GM18867 (cell line): ENCODE measurements at regions not wholly inside any gene's neighbourhood (a gene's known extent, or its start where the extent isn't known, plus 50 kb on each side); places are given as distances from the start of the nearest gene placed in this dataset.

Experiments used
- ATAC-seq: cut with Tn5 transposase; IDR thresholded peaks from one replicate; pipeline ENCODE4 v1.9.1; 2021; ENCODE audit warnings: mild to moderate bottlenecking, moderate library complexity; ENCODE audit not compliant: unreplicated experiment

GRCh38 chr5:142479150-142479549 is 154.3 kb upstream of the SPRY4 start:
- no peak for ATAC-seq

DNA sequence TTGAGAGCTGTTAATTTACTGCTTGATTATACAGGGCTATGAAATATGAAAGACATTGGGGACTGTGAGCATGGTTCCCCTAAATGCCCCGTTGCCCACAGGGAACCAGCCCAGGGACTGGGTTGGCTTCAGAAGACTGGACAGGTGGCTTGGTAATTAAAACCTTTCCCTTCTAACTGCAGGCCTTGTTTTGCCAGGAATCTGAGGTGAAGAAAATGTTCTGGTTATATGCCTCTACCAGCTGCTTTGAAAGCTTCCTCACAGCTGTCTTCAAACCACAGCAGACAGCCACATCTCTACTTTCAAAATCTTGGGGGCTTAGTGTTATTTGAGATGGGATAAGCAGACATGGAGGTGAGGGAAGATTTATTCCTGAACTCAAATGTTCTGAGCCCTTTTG is 153.3 kb upstream of the SPRY4 start:
- no peak for ATAC-seq

DNA sequence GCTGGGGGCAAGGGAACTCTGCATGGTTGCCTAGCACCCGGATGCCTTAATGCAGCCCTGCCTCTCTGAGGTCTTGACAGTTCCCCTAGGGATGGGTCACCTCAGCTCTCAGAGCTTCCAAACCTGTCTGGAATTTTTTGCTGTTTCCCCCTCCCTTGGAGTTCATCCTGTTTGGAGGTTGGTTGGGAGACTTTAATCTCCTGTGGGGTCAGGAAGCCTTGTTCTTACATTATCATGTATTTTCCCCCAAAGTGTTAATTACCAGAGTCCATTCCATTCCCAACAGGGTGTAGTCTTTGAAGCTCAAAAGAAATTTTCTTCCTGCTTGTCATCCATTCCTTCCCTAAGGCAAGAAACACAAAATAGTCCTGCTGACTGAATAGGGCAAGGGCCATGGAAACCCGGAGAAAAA is 150.3 kb upstream of the SPRY4 start:
- no peak for ATAC-seq

DNA sequence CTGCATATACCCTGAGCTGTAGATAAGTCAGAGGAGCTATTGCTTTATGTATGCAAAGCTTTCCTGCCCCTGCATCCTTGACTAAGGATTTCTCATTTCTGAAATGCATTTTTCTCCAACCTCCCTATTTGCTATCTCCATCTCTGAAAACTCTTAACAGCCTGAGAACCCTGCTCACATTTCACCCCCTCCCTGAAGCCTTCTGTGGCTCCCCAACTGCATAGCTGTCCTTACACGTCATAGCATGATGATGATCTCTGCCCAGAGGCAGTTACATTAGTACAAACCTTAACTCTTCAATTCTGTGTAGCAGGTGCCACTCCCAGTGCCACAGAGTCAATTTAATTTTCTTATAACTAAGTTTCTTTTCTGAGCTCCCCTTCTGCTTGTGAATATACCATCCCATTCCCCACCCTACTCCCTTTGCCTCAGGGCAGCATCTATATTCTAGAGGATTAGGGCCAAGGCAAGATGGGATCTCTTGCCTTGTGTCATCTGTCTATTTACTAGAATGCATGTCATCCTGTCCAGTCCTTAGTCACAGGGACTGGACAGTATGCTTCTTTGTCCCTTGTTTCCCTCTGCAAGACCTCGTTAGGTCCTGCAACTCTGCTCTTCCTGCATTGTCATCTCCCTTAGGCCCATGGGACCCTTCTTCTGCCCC is 149.7 kb upstream of the SPRY4 start:
- ATAC-seq = no peak

- ATAC-seq = no peak
Observed at GRCh38 chr5:142473038-142473437, 148.2 kb upstream of the SPRY4 start.

GRCh38 chr5:142472306-142472951 is 147.6 kb upstream of the SPRY4 start:
- no peak for ATAC-seq

DNA sequence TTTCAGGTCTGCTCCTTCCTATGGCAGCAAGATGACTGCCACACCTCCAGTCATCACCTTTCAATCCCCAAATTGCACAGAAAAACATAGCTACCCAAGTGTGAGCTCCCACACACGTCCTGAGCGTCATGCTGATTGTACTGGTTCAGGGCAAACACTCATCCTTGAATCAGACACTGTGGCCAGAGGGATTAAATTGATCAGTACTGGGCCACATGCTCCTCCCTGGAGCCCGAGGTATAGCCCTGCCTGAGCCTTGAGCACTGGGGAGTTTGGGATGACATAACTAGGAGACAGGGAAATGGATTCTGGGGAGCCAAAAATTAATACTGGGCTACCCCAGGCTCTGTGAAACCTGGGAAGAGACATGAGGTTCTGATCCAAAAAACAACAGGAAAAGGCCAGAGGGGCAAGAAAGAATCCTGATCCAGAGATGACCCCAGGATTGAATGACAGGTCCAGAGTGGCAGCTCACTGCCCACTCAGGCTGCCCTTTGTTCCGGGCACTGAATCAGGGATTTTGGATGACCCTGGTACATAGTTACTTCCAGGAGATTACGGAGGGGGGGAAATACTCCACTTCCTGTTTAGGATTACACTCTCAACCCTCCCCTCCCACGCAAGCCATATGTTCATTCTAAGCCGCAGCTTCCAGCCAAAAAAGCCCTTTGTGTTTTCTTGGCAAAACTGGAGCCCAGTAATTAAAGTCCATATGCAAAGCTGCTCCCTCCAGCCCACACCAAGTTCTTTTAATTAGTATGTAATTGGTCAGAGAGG is 141.6 kb upstream of the SPRY4 start:
- ATAC-seq = no peak

DNA sequence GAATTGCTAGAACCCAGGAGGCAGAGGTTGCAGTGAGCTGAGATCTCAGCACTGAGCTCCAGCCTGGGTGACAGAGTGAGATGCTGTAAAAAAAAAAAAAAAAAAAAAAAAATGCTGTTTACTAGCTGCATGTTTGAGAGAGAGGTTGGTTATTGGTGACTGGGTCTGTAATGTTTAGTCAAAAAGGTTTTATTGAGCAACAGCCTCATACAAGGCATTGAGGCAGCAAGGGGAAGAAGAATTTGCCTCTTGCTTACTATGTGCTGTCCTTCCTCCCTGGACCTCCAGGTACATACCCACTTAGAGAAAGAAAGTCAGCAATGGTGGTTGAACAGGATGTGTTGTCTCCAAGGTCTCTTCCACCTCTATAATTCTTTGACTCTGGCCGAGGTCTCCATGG is 140.7 kb upstream of the SPRY4 start:
- ATAC-seq = no peak

DNA sequence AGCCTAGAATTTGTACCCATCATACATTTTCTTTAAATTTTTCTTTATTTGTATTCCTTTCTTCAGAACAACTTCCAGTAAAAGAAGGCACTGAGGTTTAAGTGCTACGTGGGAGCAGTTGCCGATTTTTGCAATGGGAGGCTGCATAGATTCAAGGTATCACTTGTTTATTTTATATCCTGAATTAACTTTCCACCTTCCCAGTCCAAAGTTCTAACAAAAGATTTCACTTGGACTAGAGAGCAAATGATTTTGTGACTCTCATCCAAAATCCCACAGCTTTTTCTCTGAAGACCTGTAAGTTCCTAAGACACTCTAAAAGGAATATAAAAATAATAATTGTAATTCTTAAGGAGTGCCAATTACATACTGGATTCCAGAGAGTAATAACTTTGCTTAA is 139.1 kb upstream of the SPRY4 start:
- no peak for ATAC-seq

GRCh38 chr5:142461028-142461590 is 136.3 kb upstream of the SPRY4 start:
- ATAC-seq = no peak

DNA sequence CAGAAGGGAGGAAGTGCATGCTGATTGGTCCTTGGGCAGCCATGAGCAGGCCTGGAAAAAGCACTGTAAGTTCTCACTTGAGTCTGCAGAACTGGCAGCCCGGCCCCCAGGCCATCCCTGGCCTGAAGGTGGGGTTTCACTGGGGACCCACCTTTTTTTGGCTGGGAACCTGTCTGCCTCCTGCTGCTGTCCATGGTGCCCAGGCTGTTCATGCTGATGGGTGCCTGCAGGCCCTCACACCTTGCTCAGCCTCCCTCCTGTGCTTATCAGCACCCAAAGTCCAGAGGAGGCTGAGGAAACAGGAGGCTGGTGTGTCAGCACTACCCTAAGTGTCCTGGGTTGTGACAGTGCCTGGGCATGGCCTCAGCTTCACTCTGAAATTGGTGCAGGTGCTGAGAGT is 134.4 kb upstream of the SPRY4 start:
- no peak for ATAC-seq

DNA sequence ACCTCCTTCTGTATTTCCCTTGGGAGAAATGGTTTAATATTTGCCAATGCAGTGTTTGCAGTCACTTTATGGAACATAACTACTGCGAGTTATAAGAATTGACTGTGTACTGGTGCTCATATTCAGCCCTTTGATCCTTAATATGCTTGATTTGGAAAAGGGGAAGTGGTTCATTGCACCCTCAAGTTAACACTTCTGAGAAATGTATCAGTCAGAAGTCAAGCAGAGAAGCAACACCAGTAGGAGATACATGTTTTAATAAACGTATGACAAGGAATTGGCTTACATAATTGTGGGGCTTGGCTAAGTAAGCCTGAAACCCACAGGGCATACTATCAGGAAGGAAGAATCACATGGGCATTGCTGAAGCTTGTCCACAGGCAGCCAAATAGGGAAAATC is 131.0 kb upstream of the SPRY4 start:
- no peak for ATAC-seq

- ATAC-seq = no peak
Observed at GRCh38 chr5:142453932-142454331, 129.1 kb upstream of the SPRY4 start.

DNA sequence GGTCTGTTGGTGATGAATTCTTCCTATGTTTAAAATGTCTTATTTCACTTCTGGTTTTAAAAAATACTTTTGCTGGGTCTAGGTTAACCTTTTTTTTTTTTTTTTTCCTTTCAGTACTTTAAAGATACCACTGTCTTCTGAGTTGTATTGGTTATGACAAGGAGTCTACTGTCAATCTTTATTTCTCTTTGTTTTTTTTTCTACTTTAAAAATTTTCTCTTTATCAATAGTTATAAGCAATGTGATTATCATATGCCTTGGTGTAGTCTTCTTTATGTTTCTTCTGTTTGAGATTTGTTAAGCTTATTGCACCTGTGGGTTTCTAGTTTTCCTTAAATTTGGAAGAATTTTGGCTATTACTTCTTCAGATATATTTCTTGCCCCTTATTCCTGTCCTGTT is 125.6 kb upstream of the SPRY4 start:
- no peak for ATAC-seq

DNA sequence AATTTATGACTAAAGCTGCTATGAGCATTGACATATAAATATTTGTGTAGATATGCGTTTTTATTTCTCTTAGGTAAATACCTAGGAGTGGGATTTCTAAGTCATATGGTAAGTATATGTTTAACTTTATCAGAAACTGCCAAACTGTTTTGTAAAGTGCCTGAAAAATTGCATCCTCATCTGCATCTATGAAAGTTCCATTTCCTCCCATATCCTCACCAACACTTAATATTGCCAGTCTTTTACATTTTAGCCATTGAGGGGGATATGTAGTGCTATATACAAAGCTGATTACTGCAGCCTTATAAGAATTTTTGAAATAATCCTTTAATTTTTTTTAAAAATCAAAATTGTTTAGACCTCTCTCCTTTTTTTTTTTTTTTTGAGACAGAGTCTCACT is 123.1 kb upstream of the SPRY4 start:
- ATAC-seq = no peak

- ATAC-seq = no peak
Observed at GRCh38 chr5:142446960-142447279, 122.1 kb upstream of the SPRY4 start.

DNA sequence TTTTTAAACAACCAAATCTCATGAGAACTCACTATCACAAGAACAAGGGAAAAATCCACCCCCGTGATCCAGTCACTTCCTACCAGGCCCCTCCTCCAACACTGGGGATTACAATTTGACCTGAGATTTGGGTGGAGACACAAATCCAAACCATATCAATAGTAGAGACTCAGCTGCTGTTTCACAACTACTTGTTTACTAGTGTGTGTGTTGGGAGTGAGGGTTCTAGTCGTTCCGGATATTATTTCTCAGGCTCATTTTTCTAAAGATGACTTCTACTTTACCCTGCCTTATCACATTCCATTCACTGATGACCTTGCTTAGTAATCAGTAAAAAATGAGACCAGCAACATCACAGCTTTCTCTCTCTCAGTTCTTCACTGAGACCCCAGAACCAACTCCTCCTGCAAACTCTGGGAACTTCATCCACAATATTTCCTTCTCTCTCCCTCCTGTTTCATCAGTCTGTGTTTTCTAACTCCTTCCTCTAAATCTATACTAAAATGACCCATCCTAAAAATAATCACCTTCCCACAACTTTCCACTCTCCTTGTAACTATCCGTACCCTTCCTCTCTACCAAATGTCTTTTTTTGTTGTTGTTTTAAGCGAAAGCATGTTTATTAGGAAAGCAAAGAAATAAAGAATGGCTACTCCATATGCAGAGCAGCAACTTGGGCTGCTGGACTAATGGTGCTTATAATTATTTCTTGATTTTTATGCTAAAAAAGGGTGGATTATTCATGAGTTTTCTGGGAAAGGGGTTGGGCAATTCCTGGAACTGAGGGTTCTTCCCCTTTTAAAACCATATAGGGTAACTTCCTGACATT is 121.5 kb upstream of the SPRY4 start:
- ATAC-seq = no peak

DNA sequence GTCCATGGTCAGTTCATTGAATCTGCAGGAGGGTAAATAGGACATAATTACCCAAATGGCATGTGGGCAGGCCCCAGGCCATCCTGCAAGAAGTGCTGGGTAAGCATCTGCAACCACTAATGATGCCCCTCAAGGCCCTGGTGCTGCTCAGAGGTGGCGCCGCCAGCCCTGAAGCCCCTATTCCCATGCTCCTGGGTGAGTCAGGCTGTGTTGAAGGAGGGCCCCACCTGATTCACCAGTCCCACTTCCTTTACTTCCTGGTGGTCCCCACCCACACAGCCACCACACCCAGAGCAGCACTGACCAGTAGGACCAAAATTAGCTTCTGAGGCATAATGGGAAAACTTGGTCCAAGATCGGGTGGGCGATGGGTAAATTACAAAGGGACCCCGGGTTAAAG is 120.4 kb upstream of the SPRY4 start:
- ATAC-seq = no peak

- ATAC-seq = no peak
Observed at GRCh38 chr5:142441616-142442015, 116.8 kb upstream of the SPRY4 start.

DNA sequence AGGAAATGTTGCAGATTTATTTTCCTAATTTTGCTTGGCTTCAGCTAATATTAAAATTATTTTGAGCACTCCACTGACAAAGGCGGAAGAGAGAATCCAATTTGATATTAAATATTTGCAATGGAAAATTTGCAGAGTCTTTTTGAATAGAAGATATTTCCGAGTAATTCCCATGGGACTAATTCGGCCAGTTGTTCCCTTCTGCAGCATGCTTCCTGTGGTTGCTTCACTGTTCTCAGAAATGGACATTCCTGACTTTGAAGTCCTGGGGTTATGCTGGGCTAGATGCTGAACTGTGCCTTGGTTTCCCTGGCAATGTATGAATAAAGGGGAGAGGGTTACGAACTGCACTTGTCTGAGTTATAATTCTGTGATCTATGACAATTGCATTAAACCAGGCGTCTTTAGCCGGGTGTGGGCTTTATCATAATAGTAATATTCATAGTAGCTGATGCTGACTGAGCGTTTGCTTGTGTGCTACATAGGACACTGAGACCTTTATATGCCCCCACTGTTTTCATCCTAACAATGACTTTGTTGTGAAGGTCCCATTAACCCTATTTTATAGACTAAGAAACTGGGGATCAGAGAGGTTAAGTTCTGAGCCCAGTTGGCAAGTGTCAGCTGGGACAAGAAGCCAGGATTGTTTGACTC is 114.5 kb upstream of the SPRY4 start:
- ATAC-seq = no peak

DNA sequence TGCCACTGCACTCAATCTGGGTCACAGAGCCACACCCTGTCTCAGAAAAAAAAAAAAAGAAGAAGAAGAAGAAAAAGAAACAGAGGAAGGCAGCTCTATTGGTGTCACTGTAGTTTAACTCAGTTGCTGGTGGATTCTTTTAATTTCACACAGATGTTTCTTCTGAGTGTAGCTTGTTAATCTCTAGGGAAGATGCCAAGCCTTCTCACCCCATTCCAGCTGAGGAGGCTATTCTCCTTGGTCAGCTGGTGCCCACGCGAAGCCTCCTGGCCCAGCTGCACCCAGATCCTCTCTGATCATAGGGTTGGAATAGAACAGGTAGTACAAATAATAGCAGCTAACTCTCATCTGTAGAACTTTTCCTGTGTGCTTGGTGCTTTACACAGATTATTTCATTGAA is 113.8 kb upstream of the SPRY4 start:
- ATAC-seq = no peak
